AG20443 (cell line): ENCODE measurements at regions not wholly inside any gene's neighbourhood (a gene's known extent, or its start where the extent isn't known, plus 50 kb on each side); places are given as distances from the start of the nearest gene placed in this dataset.
A peak's percentile ranks its signal among the peaks of the same experiment; 100 is the strongest.
"Not testable (repeated sequence)": the region's sequence is repeated elsewhere in the genome, so short reads cannot be mapped to it uniquely, and the experiment has no call there.

Source experiments
- DNase-seq: peaks from one replicate; pipeline ENCODE4 v3.0.0; 2012; ENCODE audit warnings: low spot score, mixed read lengths

- no peak for DNase-seq
These were observed 752.8 kb upstream of the MIR17HG start for GRCh38 chr13:90594681-90595080.

- DNase-seq, result no peak
These were observed 741.8 kb upstream of the MIR17HG start for GRCh38 chr13:90605664-90606063.

- DNase-seq, result not testable (repeated sequence)
These were observed 740.6 kb upstream of the MIR17HG start for GRCh38 chr13:90606921-90607320.

GRCh38 chr13:90612391-90612790 lies 735.1 kb upstream of the MIR17HG start:
- no peak for DNase-seq

GRCh38 chr13:90613076-90613795 lies 734.3 kb upstream of the MIR17HG start:
- no peak for DNase-seq

GRCh38 chr13:90615236-90615635 lies 732.3 kb upstream of the MIR17HG start:
- no peak for DNase-seq

GRCh38 chr13:90615767-90616166 lies 731.7 kb upstream of the MIR17HG start:
- DNase-seq, result no peak

GRCh38 chr13:90618133-90618532 lies 729.4 kb upstream of the MIR17HG start:
- DNase-seq, result no peak

GRCh38 chr13:90622541-90622940 lies 724.9 kb upstream of the MIR17HG start:
- peak; percentile 18 for DNase-seq

- no peak for DNase-seq
These were observed 724.0 kb upstream of the MIR17HG start for GRCh38 chr13:90623318-90624011.

GRCh38 chr13:90627813-90628212 lies 719.7 kb upstream of the MIR17HG start:
- no peak for DNase-seq

- no peak for DNase-seq
These were observed 719.0 kb upstream of the MIR17HG start for GRCh38 chr13:90628471-90628870.

GRCh38 chr13:90630716-90631115 lies 716.8 kb upstream of the MIR17HG start:
- no peak for DNase-seq

- no peak for DNase-seq
These were observed 715.3 kb upstream of the MIR17HG start for GRCh38 chr13:90632184-90632583.

GRCh38 chr13:90633849-90634248 lies 713.6 kb upstream of the MIR17HG start:
- no peak for DNase-seq

- peak; percentile 48 for DNase-seq
These were observed 706.5 kb upstream of the MIR17HG start for GRCh38 chr13:90640976-90641375.

GRCh38 chr13:90641884-90642283 lies 705.6 kb upstream of the MIR17HG start:
- DNase-seq, result no peak

- DNase-seq, result no peak
These were observed 701.9 kb upstream of the MIR17HG start for GRCh38 chr13:90645582-90645981.

GRCh38 chr13:90648497-90648896 lies 699.0 kb upstream of the MIR17HG start:
- no peak for DNase-seq

- no peak for DNase-seq
These were observed 695.5 kb upstream of the MIR17HG start for GRCh38 chr13:90652036-90652435.

GRCh38 chr13:90654970-90655369 lies 692.5 kb upstream of the MIR17HG start:
- no peak for DNase-seq

GRCh38 chr13:90664200-90664599 lies 683.3 kb upstream of the MIR17HG start:
- DNase-seq, result not testable (repeated sequence)

- no peak for DNase-seq
These were observed 673.7 kb upstream of the MIR17HG start for GRCh38 chr13:90673746-90674145.

GRCh38 chr13:90675129-90675528 lies 672.4 kb upstream of the MIR17HG start:
- DNase-seq, result no peak
